Smooth muscle cell (in vitro differentiated cells): ENCODE measurements at regions not wholly inside any gene's neighbourhood (a gene's known extent, or its start where the extent isn't known, plus 50 kb on each side); places are given as distances from the start of the nearest gene placed in this dataset.
A peak's percentile ranks its signal among the peaks of the same experiment; 100 is the strongest.

Experiments
- DNase-seq: peaks from one replicate; lab custom pipeline; 2025; ENCODE audit not compliant: unreplicated experiment; lab: John Stamatoyannopoulos, UW
- H2AFZ ChIP-seq: fragments of 200-600 bp; sonication (generic); 2 replicates; pipeline ENCODE4 v1.6.0; 2016; ENCODE audit warnings: antibody characterized with exemption, low read depth, mild to moderate bottlenecking
- H3F3A ChIP-seq: fragments of 200-600 bp; sonication (generic); 2 replicates; pipeline ENCODE4 v1.6.0; 2017; ENCODE audit warnings: antibody characterized with exemption, low read depth
- H3K27ac ChIP-seq: fragments of 200-600 bp; sonication (generic); 2 replicates; pipeline ENCODE4 v1.5.1; 2016; ENCODE audit warnings: low read depth, mild to moderate bottlenecking
- H3K27me3 ChIP-seq: fragments of 200-600 bp; sonication (generic); 2 replicates; pipeline ENCODE4 v1.6.1; 2016; ENCODE audit warnings: low read depth, mild to moderate bottlenecking
- H3K36me3 ChIP-seq: fragments of 200-600 bp; sonication (generic); 2 replicates; pipeline ENCODE4 v1.5.1; 2016; ENCODE audit warnings: low read depth
- H3K4me1 ChIP-seq: fragments of 200-600 bp; sonication (generic); 2 replicates; pipeline ENCODE4 v1.5.1; 2016; ENCODE audit warnings: low read depth
- H3K4me2 ChIP-seq: fragments of 200-600 bp; sonication (generic); 2 replicates; pipeline ENCODE4 v1.6.0; 2016; ENCODE audit warnings: mild to moderate bottlenecking
- H3K4me3 ChIP-seq: fragments of 200-600 bp; sonication (generic); 2 replicates; pipeline ENCODE4 v1.5.1; 2016; ENCODE audit warnings: mild to moderate bottlenecking
- H3K79me2 ChIP-seq: fragments of 200-600 bp; sonication (generic); 2 replicates; pipeline ENCODE4 v1.6.0; 2016; ENCODE audit warnings: low read depth, mild to moderate bottlenecking
- H3K9ac ChIP-seq: fragments of 200-600 bp; sonication (generic); 2 replicates; pipeline ENCODE4 v1.6.0; 2016; ENCODE audit warnings: low read depth
- H3K9me3 ChIP-seq: fragments of 200-600 bp; sonication (generic); replicated peaks from 2 replicates; pipeline ENCODE4 v1.5.1; 2016; ENCODE audit warnings: low read depth
- H4K20me1 ChIP-seq: fragments of 200-600 bp; sonication (generic); 2 replicates; pipeline ENCODE4 v1.6.0; 2016; ENCODE audit warnings: low read depth
- WGBS: methylation state at CpG from one replicate; pipeline ENCODE4 v1.1.7; 2016; ENCODE audit warnings: low lambda C conversion rate; 5-methylcytosine and 5-hydroxymethylcytosine counted together
- TF ChIP-seq, protein P1 (sequence below): fragments of 200-600 bp; sonication (generic); IDR thresholded peaks from 2 replicates; pipeline ENCODE4 v1.5.1; 2017; ENCODE audit warnings: borderline replicate concordance, mild to moderate bottlenecking, antibody characterized with exemption; ENCODE audit not compliant: insufficient read depth, poor library complexity, severe bottlenecking

DNA sequence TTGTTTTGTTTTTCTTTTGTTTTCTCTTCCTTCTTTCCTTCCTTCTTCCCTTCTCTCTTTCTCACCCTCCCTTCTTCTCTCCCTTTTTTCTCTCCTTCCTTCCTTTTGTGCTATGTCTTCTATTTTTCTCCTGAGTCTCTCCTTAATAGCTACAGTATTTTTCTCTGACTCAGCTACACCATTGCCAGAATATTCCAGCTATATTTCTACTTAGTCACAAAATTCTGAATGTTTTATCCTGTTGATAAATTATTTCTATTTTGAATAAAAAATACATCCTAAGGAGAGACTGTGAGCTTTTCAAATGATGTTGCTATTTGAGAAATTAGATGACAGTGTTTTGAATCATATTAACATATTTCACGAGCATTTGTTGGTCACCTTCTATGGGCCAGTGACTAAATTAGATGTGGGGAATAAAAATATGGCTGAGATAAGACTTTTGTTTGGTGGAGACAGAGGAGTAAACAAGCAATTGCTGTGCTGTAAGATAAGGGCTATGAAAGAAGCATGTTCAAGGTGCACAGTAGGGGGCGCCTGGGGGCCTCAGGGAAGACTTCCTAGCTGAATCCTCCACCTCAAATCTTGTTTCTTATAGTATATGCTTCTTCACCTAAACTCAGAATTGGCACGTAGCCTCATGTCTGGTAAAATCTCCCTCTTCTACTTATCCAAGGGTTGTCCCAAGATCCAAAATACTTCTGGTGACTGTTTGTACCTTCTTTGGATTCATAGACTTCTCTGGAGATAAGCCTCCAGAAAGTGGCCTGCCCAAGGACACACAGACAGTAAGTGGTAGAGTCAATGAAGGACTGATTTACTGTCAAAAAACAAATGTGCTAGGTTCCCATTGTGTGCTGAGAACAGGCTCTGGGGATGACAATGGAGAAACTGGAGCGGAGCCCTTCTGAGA, 115.5 kb upstream of the CREB5 start:
- TF ChIP-seq, protein P1, sequence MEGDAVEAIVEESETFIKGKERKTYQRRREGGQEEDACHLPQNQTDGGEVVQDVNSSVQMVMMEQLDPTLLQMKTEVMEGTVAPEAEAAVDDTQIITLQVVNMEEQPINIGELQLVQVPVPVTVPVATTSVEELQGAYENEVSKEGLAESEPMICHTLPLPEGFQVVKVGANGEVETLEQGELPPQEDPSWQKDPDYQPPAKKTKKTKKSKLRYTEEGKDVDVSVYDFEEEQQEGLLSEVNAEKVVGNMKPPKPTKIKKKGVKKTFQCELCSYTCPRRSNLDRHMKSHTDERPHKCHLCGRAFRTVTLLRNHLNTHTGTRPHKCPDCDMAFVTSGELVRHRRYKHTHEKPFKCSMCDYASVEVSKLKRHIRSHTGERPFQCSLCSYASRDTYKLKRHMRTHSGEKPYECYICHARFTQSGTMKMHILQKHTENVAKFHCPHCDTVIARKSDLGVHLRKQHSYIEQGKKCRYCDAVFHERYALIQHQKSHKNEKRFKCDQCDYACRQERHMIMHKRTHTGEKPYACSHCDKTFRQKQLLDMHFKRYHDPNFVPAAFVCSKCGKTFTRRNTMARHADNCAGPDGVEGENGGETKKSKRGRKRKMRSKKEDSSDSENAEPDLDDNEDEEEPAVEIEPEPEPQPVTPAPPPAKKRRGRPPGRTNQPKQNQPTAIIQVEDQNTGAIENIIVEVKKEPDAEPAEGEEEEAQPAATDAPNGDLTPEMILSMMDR, result peak; percentile 53
- WGBS, result 53% methylated on average over 4 of the region's 4 CpGs
- H3K4me1 ChIP-seq, result peaks cover 3% of the 10 kb centered on the region
- no peak for DNase-seq
- H3K9me3 ChIP-seq, result no peaks in the 10 kb centered on the region
- no peaks in the 10 kb centered on the region for H4K20me1 ChIP-seq
- H3K36me3 ChIP-seq, result no peaks in the 10 kb centered on the region
- H3K79me2 ChIP-seq, result no peaks in the 10 kb centered on the region
- no peak overlapping the region for H3K9ac ChIP-seq
- no peak overlapping the region for H3K4me3 ChIP-seq
- no peak overlapping the region for H3K27ac ChIP-seq
- no peaks in the 10 kb centered on the region for H3K27me3 ChIP-seq
- no peak overlapping the region for H3K4me2 ChIP-seq
- no peak overlapping the region for H2AFZ ChIP-seq
- H3F3A ChIP-seq, result no peaks in the 10 kb centered on the region

DNA sequence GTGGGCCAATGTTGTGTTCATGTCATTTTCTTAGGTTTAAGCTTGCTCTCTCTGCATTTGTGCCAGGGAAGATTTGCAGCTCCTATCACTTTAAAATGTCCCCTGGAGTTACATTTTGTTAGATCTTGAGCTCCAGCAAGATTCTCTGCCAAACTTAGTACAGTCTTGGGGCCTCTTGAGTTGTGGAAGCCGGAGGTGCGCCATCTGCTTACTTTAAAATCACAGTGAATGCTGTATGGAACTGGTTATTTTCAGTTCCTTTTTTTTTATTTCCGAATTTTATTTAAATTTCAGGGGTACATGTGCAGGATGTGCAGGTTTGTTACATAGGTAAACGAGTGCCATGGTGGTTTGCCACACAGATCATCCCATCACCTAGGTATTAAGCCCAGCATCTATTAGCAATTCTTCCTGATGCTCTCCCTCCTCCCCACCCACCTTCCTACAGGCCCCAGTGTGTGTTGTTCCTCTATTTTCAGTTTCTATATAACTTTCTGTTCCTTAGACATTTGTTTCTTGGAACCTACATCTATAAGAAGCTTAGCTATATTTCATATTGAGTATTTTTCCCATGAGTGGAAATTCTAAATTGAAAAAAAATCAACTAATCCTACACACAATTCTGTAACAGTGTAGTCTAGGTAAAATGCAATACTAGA, 114.4 kb upstream of the CREB5 start:
- 89% methylated on average over 4 of the region's 4 CpGs for WGBS
- Histone ChIP-seq H3K4me3 (no peak overlapping the region), H3F3A (no peaks in the 10 kb centered on the region), H3K27me3 (no peaks in the 10 kb centered on the region), H3K36me3 (no peaks in the 10 kb centered on the region), H2AFZ (no peak overlapping the region), H3K27ac (no peak overlapping the region), H3K4me1 (peaks cover 3% of the 10 kb centered on the region), H4K20me1 (no peaks in the 10 kb centered on the region), H3K79me2 (no peaks in the 10 kb centered on the region), H3K9ac (no peak overlapping the region), H3K4me2 (no peak overlapping the region), H3K9me3 (no peaks in the 10 kb centered on the region)
- TF ChIP-seq, protein P1, result no peak
- DNase-seq, result no peak

DNA sequence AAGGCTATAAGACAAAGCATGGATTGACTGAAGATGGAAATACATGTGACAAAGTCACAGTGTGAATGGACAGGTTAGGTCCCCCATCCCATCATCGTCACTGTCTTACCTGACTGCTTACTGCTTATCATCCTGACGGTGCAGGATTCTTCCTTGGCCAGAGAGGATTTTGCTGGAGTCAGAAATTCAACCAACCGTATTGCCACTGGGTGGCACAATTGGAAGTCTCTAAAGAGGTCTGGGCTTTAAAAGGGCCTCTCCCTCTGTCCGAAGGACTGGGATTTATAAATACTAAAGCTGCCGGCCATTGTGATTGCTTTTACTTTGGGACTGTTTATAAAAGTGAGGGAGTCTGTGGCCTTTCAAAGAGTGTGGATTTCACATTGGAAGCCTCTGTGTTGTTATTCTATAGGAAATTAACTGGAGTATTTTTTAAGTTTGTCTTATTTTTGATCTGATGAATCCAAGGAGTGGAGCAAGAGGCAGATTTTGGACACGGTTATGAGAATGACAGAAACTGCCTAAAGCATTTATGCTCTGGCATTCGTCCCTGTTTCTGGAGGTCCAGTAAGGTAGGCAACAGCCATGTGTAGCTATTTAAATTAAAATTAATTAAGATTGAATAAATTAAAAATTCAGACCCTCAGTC, 113.3 kb upstream of the CREB5 start:
- H3K36me3 ChIP-seq, result no peaks in the 10 kb centered on the region
- H3K4me1 ChIP-seq, result peaks cover 3% of the 10 kb centered on the region
- peak overlapping the region; percentile 40 for H2AFZ ChIP-seq
- TF ChIP-seq, protein P1, result peak; percentile 54
- no peak overlapping the region for H3K4me3 ChIP-seq
- H3F3A ChIP-seq, result no peaks in the 10 kb centered on the region
- H3K9me3 ChIP-seq, result no peaks in the 10 kb centered on the region
- WGBS, result 22% methylated on average over 7 of the region's 7 CpGs
- H3K27ac ChIP-seq, result no peak overlapping the region
- no peaks in the 10 kb centered on the region for H3K27me3 ChIP-seq
- H4K20me1 ChIP-seq, result no peaks in the 10 kb centered on the region
- H3K9ac ChIP-seq, result no peak overlapping the region
- DNase-seq, result no peak
- H3K79me2 ChIP-seq, result no peaks in the 10 kb centered on the region
- no peak overlapping the region for H3K4me2 ChIP-seq
